ENCODE measurements at regions not wholly inside any gene's neighbourhood (a gene's known extent, or its start where the extent isn't known, plus 50 kb on each side); places are given as distances from the start of the nearest gene placed in this dataset.

DNA sequence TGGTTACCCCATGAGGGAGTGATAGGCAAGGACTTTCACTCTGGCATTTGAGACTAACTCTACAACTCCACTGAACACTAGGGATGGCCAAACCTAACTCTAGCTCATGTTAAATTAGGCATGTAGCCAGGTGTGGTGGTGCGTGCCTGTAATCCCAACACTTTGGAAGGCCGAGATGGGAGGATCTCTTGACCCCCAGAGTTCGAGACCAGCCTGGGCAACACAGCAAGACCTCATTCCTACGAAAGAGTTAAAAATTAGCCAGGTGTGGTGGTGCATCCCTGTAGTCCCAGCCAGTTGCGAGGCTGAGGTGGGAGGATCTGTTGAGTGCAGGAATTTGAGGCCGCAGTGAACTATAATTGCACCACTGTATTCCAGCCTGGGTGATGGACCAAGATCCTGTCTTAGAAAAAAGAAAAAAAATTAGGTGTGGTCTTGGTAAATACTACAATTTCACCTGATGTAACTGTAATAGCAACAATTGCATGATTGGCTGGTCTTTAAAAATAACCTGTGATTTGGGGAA lies 81.2 kb upstream of the ARHGAP29 start:
- no peak overlapping the region for H3K9ac ChIP-seq (ENCODE audit: low read depth, low read length)
- H3K9me3 ChIP-seq (ENCODE audit: control insufficient read depth, insufficient read depth, low read length): no peaks in the 10 kb centered on the region
- H3K4me1 ChIP-seq (ENCODE audit: insufficient read depth, low read length): peaks cover 48% of the 10 kb centered on the region

DNA sequence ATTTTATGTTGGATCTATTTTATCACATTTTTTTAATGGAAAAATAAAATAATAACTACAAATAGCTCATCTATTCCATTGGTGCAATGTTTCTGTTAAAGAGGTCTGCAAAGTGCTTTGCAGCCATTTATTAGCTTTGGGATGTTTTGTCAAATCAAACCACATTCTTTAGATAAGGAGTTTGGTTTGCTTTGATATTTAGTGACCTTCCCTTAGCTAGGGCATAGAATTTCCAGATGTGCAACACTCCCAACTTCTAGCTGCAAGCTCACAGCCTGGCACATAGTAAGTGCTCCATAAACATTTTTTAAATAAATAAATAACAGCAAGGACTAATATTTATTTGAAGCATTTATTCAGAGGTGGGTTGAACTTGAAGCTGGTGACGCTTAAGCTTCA lies 80.4 kb upstream of the ARHGAP29 start:
- no peaks in the 10 kb centered on the region for H3K9me3 ChIP-seq (ENCODE audit: control insufficient read depth, insufficient read depth, low read length)
- peaks cover 40% of the 10 kb centered on the region for H3K4me1 ChIP-seq (ENCODE audit: insufficient read depth, low read length)
- no peak overlapping the region for H3K9ac ChIP-seq (ENCODE audit: low read depth, low read length)
- H3K36me3 ChIP-seq (ENCODE audit: insufficient read depth, low read length): no peaks in the 10 kb centered on the region

More for the DNA sequence above, 81.2 kb upstream of the ARHGAP29 start:
- H3K36me3 ChIP-seq (ENCODE audit: insufficient read depth, low read length): no peaks in the 10 kb centered on the region

DNA sequence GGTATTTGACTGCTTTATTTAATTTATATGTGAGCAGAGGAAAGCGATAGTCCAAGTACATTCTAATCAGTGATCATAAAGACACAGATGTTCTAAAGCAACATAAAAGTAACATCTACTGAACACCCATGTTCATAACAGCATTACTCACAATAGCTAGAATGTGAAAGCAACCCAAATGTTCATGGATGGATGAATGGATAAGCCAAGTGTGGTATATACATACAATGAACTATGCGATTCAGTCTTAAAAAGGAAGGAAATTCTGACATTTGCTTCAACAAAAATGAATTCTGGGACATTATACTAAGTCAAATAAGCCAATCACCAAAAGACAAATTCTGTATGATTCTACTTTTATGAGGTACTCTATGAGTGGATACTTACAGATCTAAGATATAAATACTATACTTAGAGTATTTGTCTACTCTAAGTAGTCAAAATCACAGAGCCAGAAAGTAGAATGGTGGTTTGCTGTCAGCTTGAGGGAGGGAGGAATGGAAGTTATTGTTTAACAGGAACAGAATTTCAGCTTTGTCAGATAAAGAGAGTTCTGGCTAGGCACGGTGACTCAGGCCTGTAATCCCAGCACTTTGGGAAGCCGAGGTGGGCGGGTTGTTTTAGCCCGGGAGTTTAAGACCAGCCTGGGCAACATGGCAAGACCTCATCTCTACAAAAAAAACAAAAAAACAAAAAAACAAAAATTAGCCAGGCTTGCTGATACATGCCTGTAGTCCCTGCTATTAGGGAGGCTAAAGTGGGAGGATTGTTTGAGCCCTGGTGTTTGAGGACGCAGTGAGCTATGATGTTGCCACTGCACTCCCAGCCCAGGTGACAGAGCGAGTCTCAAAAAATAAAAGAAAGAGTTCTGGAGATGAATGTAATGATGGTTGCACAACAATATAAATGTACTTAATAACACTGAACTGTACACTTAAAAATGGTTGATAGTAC lies 79.7 kb upstream of the ARHGAP29 start:
- Histone ChIP-seq H3K4me1 (ENCODE audit: insufficient read depth, low read length) (peaks cover 34% of the 10 kb centered on the region), H3K36me3 (ENCODE audit: insufficient read depth, low read length) (no peaks in the 10 kb centered on the region), H3K9ac (ENCODE audit: low read depth, low read length) (no peak overlapping the region), H3K9me3 (ENCODE audit: control insufficient read depth, insufficient read depth, low read length) (no peaks in the 10 kb centered on the region)

DNA sequence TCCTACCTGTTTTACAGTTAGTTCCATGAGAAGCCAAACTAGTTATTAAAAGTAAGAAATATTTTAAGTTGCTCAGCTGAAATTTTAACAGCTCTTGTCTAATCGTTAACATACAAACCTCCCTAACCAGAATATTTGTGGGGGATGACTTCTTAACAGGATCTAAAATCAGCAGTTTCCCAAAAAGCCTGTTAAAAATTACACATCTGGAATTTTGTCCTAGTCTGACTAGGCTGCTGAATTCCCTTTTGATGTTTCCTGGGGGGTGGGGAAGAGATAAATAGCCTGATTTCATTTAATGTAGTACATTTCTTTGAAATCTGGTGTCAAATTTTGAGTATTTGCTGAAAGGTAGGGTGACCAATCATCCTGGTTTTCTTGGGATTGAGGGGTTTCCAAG lies 78.8 kb upstream of the ARHGAP29 start:
- Histone ChIP-seq H3K4me1 (ENCODE audit: insufficient read depth, low read length) (peaks cover 32% of the 10 kb centered on the region), H3K36me3 (ENCODE audit: insufficient read depth, low read length) (no peaks in the 10 kb centered on the region), H3K9ac (ENCODE audit: low read depth, low read length) (no peak overlapping the region), H3K9me3 (ENCODE audit: control insufficient read depth, insufficient read depth, low read length) (no peaks in the 10 kb centered on the region)

DNA sequence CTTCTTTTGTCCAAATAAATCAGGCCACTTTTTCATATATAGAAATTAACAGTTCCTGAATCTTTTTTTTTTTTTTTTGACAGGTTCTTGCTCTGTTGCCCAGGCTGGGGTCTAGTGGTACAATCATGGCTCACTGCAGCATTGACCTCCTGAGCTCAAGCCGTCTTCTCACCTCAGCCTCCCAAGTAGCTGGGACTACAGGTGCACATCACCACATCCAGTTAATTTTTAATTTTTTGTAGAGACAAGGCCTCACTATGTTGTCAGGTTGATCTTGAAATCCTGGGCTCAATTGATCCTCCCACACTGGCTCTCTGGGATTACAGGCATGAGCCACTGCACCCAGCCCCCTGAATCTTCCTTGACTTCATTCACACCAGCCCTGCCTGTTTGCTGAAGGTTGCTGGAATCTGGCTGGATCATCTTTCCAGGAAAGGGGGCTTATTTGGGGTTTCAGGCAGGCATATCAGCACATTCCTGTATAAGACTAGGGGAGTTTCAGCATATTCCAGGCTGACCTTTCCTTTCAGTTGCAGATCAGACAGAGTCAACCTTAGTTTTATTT lies 78.2 kb upstream of the ARHGAP29 start:
- Histone ChIP-seq H3K9ac (ENCODE audit: low read depth, low read length) (no peak overlapping the region), H3K9me3 (ENCODE audit: control insufficient read depth, insufficient read depth, low read length) (no peaks in the 10 kb centered on the region), H3K4me1 (ENCODE audit: insufficient read depth, low read length) (peaks cover 32% of the 10 kb centered on the region), H3K36me3 (ENCODE audit: insufficient read depth, low read length) (no peaks in the 10 kb centered on the region)

DNA sequence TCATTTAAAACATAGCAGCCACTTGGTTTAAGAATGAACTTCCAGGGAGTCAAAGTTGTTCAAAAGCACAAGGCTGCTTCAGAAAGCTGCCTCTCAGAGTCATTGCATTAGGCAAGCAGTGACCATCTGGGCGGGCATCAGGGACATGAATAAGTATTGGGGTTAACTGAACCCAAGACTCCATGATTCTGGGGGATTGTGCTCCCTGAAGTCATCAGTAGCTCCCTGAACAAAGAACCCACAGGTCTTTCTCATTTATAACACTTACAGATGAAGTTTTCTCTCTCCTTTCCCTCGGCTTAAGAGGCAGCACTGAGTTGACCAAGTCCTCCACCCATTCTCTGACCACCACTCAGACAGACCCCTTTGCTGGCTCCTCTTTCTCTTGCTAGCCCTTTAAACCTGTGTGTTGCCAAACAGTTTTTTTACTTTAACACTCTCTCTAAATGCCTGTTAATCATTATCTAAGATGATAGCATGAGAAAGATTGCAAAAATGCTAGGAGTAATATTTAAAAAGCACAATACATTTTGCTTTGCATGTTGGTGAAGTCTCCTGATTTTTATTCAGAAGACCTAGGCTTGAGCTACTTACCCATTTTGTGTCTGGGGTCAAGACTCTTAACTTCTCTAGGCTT lies 77.0 kb upstream of the ARHGAP29 start:
- no peaks in the 10 kb centered on the region for H3K36me3 ChIP-seq (ENCODE audit: insufficient read depth, low read length)
- H3K9me3 ChIP-seq (ENCODE audit: control insufficient read depth, insufficient read depth, low read length): no peaks in the 10 kb centered on the region
- H3K9ac ChIP-seq (ENCODE audit: low read depth, low read length): no peak overlapping the region
- H3K4me1 ChIP-seq (ENCODE audit: insufficient read depth, low read length): peaks cover 25% of the 10 kb centered on the region

DNA sequence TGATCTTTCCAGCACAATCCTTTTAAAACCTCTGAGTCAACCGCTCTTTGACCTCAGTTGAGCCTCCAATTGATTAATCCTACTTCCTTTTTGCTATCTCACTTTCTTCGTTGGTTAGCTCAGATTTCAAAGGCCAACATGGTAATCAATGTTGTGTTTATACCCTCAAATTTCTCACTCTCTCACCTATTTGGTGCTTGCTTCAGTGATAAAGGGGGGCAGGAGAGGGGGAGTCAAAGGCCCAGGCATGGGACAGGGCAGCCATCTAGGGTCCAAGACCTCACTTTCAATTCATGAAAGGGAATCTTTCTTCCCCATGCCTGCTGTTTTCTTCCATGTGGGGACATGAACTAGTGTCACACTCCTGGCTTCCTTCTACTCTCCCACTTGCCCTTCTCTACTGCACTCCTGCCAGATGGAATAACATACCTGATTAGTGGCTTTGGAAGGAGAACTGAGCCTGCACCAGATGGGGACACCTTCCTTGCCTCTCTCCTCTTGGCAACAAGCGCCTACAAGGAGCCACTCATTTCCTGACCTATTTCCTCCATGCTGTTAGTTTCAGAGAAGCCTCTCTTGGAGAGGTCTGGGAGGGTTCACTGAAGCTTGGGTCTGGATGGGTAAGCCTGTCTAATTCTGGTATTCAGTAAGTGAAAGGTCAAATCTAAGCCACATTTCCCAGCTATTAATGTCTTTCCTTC lies 73.3 kb upstream of the ARHGAP29 start:
- Histone ChIP-seq H3K9ac (ENCODE audit: low read depth, low read length) (no peak overlapping the region), H3K9me3 (ENCODE audit: control insufficient read depth, insufficient read depth, low read length) (no peaks in the 10 kb centered on the region), H3K36me3 (ENCODE audit: insufficient read depth, low read length) (no peaks in the 10 kb centered on the region), H3K4me1 (ENCODE audit: insufficient read depth, low read length) (peaks cover 1% of the 10 kb centered on the region)

DNA sequence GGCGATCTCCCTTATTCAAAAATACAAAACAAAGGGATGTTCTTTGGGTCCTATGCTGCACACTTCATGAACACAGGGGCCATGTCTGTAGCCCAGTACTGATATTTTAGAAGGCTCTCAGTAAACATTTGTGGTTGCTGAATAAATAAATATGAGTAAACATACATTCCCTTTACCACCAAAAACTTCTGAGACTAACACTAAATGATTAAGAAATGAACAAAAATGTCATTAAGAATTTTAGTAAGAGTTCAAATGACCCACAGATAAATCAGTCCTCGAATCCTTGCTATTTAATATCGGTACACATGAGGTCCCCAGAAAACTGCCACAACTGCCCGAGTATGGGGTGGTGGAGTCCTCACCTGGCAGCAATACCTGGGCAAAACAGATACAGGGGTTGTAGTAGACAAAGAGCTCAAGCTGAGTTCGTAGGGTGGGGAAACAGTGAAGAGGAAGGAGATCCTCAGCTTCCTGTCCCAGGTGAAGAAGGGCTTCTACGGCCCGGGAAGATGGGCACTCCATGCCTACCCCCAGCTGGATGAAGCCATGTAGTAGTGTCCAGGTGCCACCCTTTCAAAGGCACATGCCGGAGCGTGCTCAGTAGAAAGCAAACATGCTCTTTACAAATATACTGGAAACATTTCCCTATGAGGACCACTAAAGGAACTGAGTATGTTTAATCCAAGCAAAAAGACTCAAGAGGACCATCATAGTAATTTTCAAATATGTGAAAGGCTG lies 72.6 kb upstream of the ARHGAP29 start:
- H3K4me1 ChIP-seq (ENCODE audit: insufficient read depth, low read length): no peaks in the 10 kb centered on the region
- H3K9me3 ChIP-seq (ENCODE audit: control insufficient read depth, insufficient read depth, low read length): no peaks in the 10 kb centered on the region
- no peaks in the 10 kb centered on the region for H3K36me3 ChIP-seq (ENCODE audit: insufficient read depth, low read length)
- H3K9ac ChIP-seq (ENCODE audit: low read depth, low read length): no peak overlapping the region

DNA sequence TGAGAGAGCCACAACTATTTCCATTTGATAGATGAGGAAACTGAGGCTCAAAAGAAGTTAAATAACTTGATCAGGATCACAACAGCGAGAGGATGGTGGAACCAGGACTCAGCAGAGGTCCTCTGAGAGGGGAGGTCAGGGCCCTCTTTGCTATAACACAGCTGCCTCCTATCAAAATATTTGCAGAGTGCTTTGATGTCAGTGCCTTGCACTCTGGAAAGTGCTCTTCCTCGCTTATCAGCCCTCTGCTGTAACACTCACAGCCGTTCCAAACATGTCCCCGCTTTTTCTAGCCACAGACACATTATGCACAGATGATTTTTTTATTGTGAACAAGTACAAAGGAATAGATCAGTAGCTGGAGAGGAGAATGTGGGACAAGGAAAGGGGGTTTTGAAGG lies 71.8 kb upstream of the ARHGAP29 start:
- Histone ChIP-seq H3K4me1 (ENCODE audit: insufficient read depth, low read length) (no peaks in the 10 kb centered on the region), H3K9ac (ENCODE audit: low read depth, low read length) (no peak overlapping the region), H3K9me3 (ENCODE audit: control insufficient read depth, insufficient read depth, low read length) (no peaks in the 10 kb centered on the region), H3K36me3 (ENCODE audit: insufficient read depth, low read length) (no peaks in the 10 kb centered on the region)

DNA sequence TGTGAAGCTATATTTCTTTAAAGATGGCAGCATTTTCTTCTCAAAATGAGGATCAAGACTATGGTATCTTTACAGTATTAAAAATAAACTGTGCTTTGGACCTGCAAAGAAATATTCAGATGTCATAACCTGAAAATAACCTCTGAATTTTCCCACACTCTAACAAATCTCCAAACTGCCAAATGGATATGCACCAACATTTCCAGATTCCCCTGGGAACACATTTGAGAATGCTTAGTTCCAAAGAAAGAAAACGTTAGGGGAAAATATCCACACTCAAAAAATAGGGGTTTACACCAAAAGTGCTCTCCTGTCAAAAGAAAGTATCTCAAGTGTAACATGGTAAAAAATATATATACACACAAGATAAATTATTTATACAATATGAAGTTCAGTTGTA lies 69.1 kb upstream of the ARHGAP29 start:
- Histone ChIP-seq H3K9ac (ENCODE audit: low read depth, low read length) (no peak overlapping the region), H3K36me3 (ENCODE audit: insufficient read depth, low read length) (no peaks in the 10 kb centered on the region), H3K4me1 (ENCODE audit: insufficient read depth, low read length) (0 out of 2 replicates have a peak, but pooled peaks cover under 1% of the 10 kb centered on the region), H3K9me3 (ENCODE audit: control insufficient read depth, insufficient read depth, low read length) (no peaks in the 10 kb centered on the region)

DNA sequence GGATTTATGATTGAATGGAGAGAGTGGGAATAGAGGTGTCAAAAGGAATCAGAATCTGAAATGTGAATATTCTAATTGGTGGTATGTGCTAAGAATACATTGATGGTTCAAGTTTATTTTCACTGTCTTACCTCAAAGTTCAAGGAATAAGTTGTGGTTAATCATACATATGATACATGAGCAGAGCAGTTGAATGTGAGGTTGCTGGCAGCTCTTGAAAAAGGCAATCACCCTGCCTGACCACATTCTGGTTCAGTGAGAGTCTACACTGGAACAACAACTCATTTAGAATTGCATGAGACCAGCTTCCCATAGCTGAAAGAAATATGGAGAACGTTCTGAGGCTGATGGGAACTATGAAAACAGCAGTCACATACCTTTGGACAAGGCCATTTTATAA lies 68.3 kb upstream of the ARHGAP29 start:
- H3K9me3 ChIP-seq (ENCODE audit: control insufficient read depth, insufficient read depth, low read length): no peaks in the 10 kb centered on the region
- H3K36me3 ChIP-seq (ENCODE audit: insufficient read depth, low read length): no peaks in the 10 kb centered on the region
- peaks cover 7% of the 10 kb centered on the region for H3K4me1 ChIP-seq (ENCODE audit: insufficient read depth, low read length)
- no peak overlapping the region for H3K9ac ChIP-seq (ENCODE audit: low read depth, low read length)

DNA sequence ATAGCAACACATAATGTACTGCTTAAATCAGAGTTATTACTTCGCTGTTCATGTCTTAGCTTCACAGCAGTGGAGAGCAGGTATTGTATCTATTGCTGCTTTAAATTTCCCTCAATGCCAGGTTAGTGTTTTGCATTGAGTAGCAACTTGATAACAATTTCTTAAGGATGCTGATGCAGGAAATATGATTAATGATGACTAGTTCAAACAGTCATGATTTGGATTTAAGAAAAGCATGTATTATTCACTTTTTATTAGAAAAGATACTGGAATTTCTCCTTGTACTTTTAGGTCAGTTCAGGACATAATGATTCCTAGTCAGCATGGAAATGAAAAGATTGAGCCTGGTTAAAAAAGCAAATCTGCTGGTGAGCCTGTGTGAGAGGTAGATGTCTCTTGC lies 67.2 kb upstream of the ARHGAP29 start:
- no peak overlapping the region for H3K9ac ChIP-seq (ENCODE audit: low read depth, low read length)
- no peaks in the 10 kb centered on the region for H3K36me3 ChIP-seq (ENCODE audit: insufficient read depth, low read length)
- no peaks in the 10 kb centered on the region for H3K9me3 ChIP-seq (ENCODE audit: control insufficient read depth, insufficient read depth, low read length)
- H3K4me1 ChIP-seq (ENCODE audit: insufficient read depth, low read length): peaks cover 16% of the 10 kb centered on the region

DNA sequence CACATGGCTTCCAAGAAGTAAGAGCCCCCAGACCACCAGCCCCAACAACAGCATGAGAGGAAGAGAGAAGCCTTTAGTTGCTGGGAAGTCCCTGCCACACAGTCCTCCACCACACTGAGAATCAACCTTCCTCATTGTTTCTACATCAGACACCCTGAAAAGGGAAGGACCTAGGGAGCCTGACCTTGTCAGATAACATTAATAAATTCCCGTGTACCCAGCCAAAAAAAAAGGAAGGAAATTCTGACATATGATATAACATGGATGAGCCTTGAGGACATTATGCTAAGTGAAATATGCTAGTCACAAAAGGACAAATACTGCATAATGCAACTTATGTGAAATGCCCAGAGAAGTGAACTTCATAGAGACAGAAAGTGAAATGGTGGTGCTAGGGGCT lies 65.6 kb upstream of the ARHGAP29 start:
- Histone ChIP-seq H3K4me1 (ENCODE audit: insufficient read depth, low read length) (peaks cover 18% of the 10 kb centered on the region), H3K9ac (ENCODE audit: low read depth, low read length) (no peak overlapping the region), H3K9me3 (ENCODE audit: control insufficient read depth, insufficient read depth, low read length) (no peaks in the 10 kb centered on the region), H3K36me3 (ENCODE audit: insufficient read depth, low read length) (no peaks in the 10 kb centered on the region)

DNA sequence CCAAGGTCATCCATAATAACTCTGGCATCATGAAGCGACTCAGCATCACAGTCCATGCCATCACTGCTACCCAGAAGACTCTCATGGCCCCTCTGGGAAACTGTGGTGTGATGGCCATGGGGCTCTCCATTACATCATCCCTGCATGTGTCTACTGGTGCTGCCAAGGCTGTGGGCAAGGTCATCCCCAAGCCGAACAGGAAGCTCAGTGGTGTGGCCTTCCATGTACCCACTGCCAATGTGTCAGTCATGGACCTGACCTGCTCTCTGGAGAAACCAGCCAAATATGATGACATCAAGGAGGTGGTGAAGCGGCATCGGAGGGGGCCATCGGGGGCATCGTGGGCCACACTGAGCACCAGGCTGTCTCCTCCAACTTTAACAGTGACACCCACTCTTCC lies 65.1 kb upstream of the ARHGAP29 start:
- H3K9me3 ChIP-seq (ENCODE audit: control insufficient read depth, insufficient read depth, low read length): no peaks in the 10 kb centered on the region
- no peak overlapping the region for H3K9ac ChIP-seq (ENCODE audit: low read depth, low read length)
- H3K4me1 ChIP-seq (ENCODE audit: insufficient read depth, low read length): peaks cover 18% of the 10 kb centered on the region
- no peaks in the 10 kb centered on the region for H3K36me3 ChIP-seq (ENCODE audit: insufficient read depth, low read length)
